ENCODE measurements at regions not wholly inside any gene's neighbourhood (a gene's known extent, or its start where the extent isn't known, plus 50 kb on each side); places are given as distances from the start of the nearest gene placed in this dataset.

GRCh38 chr3:64911138-64911537, 223.3 kb upstream of the ADAMTS9 start:
- intact Hi-C loops (cut with micrococcal nuclease; ENCODE audit: unreplicated experiment) (no loop called here), in situ Hi-C loops (cut with MboI) (no loop called here)
- Histone ChIP-seq H4K20me1 (ENCODE audit: control insufficient read depth, insufficient read depth) (no peaks in the 10 kb centered on the region), H3K4me1 (ENCODE audit: control insufficient read depth, insufficient read depth, low read length) (no peaks in the 10 kb centered on the region), H3K79me2 (ENCODE audit: control insufficient read depth, insufficient read depth, low read length) (no peaks in the 10 kb centered on the region), H3K9ac (ENCODE audit: control insufficient read depth, insufficient read depth, low read length) (no peak overlapping the region), H3K27me3 (replicated peaks in 1 of 2; ENCODE audit: control insufficient read depth in 2 of 2, insufficient read depth in 2 of 2, low read length in 1 of 2) (no peaks in the 10 kb centered on the region), H3K4me2 (ENCODE audit: control insufficient read depth, insufficient read depth) (no peak overlapping the region), H3K27ac (ENCODE audit: control insufficient read depth, insufficient read depth) (no peak overlapping the region), H3K36me3 (ENCODE audit: control insufficient read depth in 2 of 2, insufficient read depth in 2 of 2, low read length in 1 of 2) (no peaks in the 10 kb centered on the region), H3K4me3 (no peak overlapping the region), H3K9me3 (replicated peaks; ENCODE audit: control insufficient read depth, insufficient read depth, low read length) (no peaks in the 10 kb centered on the region), H2AFZ (ENCODE audit: control insufficient read depth, low read depth, low read length) (no peak overlapping the region)
- ChIA-PET POLR2A (no interaction called here), CTCF (no interaction called here), RAD21 (ENCODE audit: unreplicated experiment) (no interaction called here), SMC1A (ENCODE audit: uncharacterized antibody, unreplicated experiment) (no interaction called here)
- TF ChIP-seq ESRRA (IDR thresholded peaks at IDR 0.05; ENCODE audit: low read length) (no peak), ZNF207 (IDR thresholded peaks at IDR 0.05; ENCODE audit: borderline replicate concordance) (no peak), RFX5 (IDR thresholded peaks at IDR 0.05; ENCODE audit: low read depth, low read length) (no peak), ZBTB4 (CRISPR knock-in tag; IDR thresholded peaks at IDR 0.05) (no peak), GABPA (IDR thresholded peaks at IDR 0.05; ENCODE audit: low read depth) (no peak), BCL3 (IDR thresholded peaks at IDR 0.05; ENCODE audit: borderline replicate concordance, insufficient read depth, low read depth, low read length, poor library complexity, severe bottlenecking) (no peak), PAX5 (IDR thresholded peaks at IDR 0.05; ENCODE audit: borderline replicate concordance, low read depth, low read length) (no peak), YBX1 (IDR thresholded peaks at IDR 0.05) (no peak), ATF7 (IDR thresholded peaks at IDR 0.05; ENCODE audit: low read depth) (no peak)
- FAIRE-seq (no peak), ATAC-seq (no peak; the same call in 2 of the 3 replicates), DNase-seq (ENCODE audit: low read depth, low spot score) (no peak)
- BruUV-seq (replicated peaks) = no TSS peak
- 5% methylated on average over 2 of the region's 2 CpGs for whole genome bisulfite sequencing (ENCODE audit: insufficient coverage, insufficient replicate concordance, low lambda C conversion rate, missing lambda C conversion rate)

All from GM12878 (cell line).